ENCODE measurements at regions not wholly inside any gene's neighbourhood (a gene's known extent, or its start where the extent isn't known, plus 50 kb on each side); places are given as distances from the start of the nearest gene placed in this dataset.

- Histone ChIP-seq H3K27me3 (no peaks in the 10 kb centered on the region), H3K9me3 (no peaks in the 10 kb centered on the region), H3K36me3 (no peaks in the 10 kb centered on the region), H3K4me1 (peaks cover 13 to 54% (median 32%) of the 10 kb centered on the region in 3 donors), H3K4me3 (no peak overlapping the region), H3K27ac (no peak overlapping the region)
- no peak for DNase-seq
- no peak for TF ChIP-seq POLR2A (IDR thresholded peaks at IDR 0.05)
- TF ChIP-seq, protein P1, sequence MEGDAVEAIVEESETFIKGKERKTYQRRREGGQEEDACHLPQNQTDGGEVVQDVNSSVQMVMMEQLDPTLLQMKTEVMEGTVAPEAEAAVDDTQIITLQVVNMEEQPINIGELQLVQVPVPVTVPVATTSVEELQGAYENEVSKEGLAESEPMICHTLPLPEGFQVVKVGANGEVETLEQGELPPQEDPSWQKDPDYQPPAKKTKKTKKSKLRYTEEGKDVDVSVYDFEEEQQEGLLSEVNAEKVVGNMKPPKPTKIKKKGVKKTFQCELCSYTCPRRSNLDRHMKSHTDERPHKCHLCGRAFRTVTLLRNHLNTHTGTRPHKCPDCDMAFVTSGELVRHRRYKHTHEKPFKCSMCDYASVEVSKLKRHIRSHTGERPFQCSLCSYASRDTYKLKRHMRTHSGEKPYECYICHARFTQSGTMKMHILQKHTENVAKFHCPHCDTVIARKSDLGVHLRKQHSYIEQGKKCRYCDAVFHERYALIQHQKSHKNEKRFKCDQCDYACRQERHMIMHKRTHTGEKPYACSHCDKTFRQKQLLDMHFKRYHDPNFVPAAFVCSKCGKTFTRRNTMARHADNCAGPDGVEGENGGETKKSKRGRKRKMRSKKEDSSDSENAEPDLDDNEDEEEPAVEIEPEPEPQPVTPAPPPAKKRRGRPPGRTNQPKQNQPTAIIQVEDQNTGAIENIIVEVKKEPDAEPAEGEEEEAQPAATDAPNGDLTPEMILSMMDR (IDR thresholded peaks at IDR 0.05), result no peak
- 70 to 78% methylated on average over 9 of the region's 10 CpGs for WGBS, 2 donors
- intact Hi-C loops (cut with DNase I), result no loop called here
Measured at GRCh38 chr20:17845701-17846475, 122.7 kb downstream of the SNX5 start.

- intact Hi-C loops (cut with DNase I), result no loop called here
- Histone ChIP-seq H3K4me3 (no peak overlapping the region), H3K36me3 (no peaks in the 10 kb centered on the region), H3K27me3 (no peaks in the 10 kb centered on the region), H3K4me1 (peaks cover 13 to 44% (median 29%) of the 10 kb centered on the region in 3 donors), H3K27ac (no peak overlapping the region), H3K9me3 (no peaks in the 10 kb centered on the region)
- TF ChIP-seq POLR2A (IDR thresholded peaks at IDR 0.05), result no peak
- TF ChIP-seq, protein P1 (IDR thresholded peaks at IDR 0.05), result no peak
- 81 to 89% methylated on average over 7 of the region's 7 CpGs for WGBS, 2 donors
- DNase-seq, result no peak
Measured at GRCh38 chr20:17844549-17845298, 123.9 kb downstream of the SNX5 start.

- DNase-seq, result no peak
- H3K4me1 ChIP-seq, result peaks cover 13 to 38% (median 22%) of the 10 kb centered on the region in 3 donors
- no peak overlapping the region for H3K4me3 ChIP-seq
- intact Hi-C loops (cut with DNase I), result no loop called here
- H3K27ac ChIP-seq, result peak overlapping the region in 3 of 4 donors; percentile 38 to 85 (median 71)
- H3K36me3 ChIP-seq, result no peaks in the 10 kb centered on the region
- no peaks in the 10 kb centered on the region for H3K9me3 ChIP-seq
- TF ChIP-seq, protein P1 (IDR thresholded peaks at IDR 0.05), result no peak
- TF ChIP-seq POLR2A (IDR thresholded peaks at IDR 0.05), result no peak
- 67 to 100% methylated on average over 1 of the region's 1 CpG for WGBS, 2 donors
- no peaks in the 10 kb centered on the region for H3K27me3 ChIP-seq
Measured at GRCh38 chr20:17844133-17844429, 124.5 kb downstream of the SNX5 start.

- Histone ChIP-seq H3K27ac (peak overlapping the region; percentile 42 to 85 (median 69)), H3K9me3 (no peaks in the 10 kb centered on the region), H3K4me3 (no peak overlapping the region), H3K36me3 (no peaks in the 10 kb centered on the region), H3K27me3 (no peaks in the 10 kb centered on the region), H3K4me1 (peaks cover 13 to 32% (median 21%) of the 10 kb centered on the region in 3 donors)
- WGBS, 2 donors, result 48% methylated on average over 5 to 9 of the region's 14 CpGs
- DNase-seq, result no peak
- intact Hi-C loops (cut with DNase I), result no loop called here
- TF ChIP-seq, protein P1 (IDR thresholded peaks at IDR 0.05), result no peak
Measured at GRCh38 chr20:17843246-17844132, 125.1 kb downstream of the SNX5 start.
